ENCODE measurements at regions not wholly inside any gene's neighbourhood (a gene's known extent, or its start where the extent isn't known, plus 50 kb on each side); places are given as distances from the start of the nearest gene placed in this dataset.

GRCh38 chr14:54310151-54310850 is 86.5 kb upstream of the CDKN3 start:
- H3K4me3 Mint-ChIP-seq (ENCODE audit: low read depth) = no peak overlapping the region
- no peaks in the 10 kb centered on the region for H3K36me3 Mint-ChIP-seq (ENCODE audit: low read depth)
- no peak overlapping the region for H3K27ac Mint-ChIP-seq
- intact Hi-C loops (cut with micrococcal nuclease) = no loop called here
- no peaks in the 10 kb centered on the region for H3K4me1 Mint-ChIP-seq (ENCODE audit: low read depth)
- peaks cover 7% of the 10 kb centered on the region for H3K27me3 Mint-ChIP-seq (ENCODE audit: low read depth)
- no peaks in the 10 kb centered on the region for H3K9me3 Mint-ChIP-seq
- no peak for DNase-seq (ENCODE audit: low spot score)

DNA sequence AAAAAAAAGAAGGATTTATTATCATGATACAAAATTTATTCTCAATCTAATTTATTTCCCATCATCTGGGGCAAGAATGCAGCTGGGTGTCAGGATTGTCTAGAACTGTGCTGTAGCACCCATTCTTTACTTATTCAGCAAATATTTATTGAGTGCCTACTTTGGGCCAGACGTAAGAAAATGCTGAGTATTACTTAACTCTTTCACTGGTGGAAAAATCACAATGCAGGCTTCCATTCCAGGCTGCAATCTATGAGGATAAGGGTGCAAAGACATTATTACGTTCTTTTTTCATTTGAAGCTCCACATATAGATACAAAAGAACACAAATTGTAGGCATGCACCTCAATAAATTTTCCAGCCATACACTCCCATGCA is 86.0 kb upstream of the CDKN3 start:
- Mint-ChIP-seq H3K9me3 (no peaks in the 10 kb centered on the region), H3K4me3 (ENCODE audit: low read depth) (no peak overlapping the region), H3K27me3 (ENCODE audit: low read depth) (peaks cover 7% of the 10 kb centered on the region), H3K4me1 (ENCODE audit: low read depth) (no peaks in the 10 kb centered on the region), H3K27ac (no peak overlapping the region), H3K36me3 (ENCODE audit: low read depth) (no peaks in the 10 kb centered on the region)
- intact Hi-C loops (cut with micrococcal nuclease) = no loop called here
- no peak for DNase-seq (ENCODE audit: low spot score)

DNA sequence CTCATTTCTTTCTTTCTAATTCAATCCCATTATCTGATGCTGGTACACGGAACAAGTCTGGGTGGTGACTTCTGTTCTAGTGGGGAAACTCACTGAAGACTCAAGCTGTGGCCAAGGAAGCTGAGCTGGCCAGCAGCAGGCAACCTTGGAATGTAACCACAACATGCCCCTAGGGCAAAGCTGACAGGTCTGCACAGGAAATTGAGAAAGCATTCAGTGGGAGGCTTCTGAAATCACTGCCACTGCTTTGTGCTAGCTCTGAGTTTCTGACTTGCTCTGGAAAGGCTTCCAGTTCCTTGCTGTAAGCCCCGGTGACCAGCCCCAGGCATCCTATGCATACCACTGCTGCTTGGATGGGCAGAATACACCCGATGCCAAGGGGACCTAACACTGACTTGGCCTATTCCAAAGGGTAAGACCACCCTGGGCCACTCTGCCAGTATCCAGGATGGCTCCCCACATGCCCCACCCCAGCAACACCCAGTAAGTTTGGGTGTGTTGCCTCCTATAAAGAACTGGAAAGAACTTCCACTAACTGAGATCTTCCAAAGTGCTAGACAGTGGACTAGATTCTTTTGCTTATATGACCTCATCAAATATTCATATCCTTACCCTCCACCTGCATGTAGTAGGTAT is 84.5 kb upstream of the CDKN3 start:
- intact Hi-C loops (cut with micrococcal nuclease) = no loop called here
- H3K9me3 Mint-ChIP-seq = no peaks in the 10 kb centered on the region

DNA sequence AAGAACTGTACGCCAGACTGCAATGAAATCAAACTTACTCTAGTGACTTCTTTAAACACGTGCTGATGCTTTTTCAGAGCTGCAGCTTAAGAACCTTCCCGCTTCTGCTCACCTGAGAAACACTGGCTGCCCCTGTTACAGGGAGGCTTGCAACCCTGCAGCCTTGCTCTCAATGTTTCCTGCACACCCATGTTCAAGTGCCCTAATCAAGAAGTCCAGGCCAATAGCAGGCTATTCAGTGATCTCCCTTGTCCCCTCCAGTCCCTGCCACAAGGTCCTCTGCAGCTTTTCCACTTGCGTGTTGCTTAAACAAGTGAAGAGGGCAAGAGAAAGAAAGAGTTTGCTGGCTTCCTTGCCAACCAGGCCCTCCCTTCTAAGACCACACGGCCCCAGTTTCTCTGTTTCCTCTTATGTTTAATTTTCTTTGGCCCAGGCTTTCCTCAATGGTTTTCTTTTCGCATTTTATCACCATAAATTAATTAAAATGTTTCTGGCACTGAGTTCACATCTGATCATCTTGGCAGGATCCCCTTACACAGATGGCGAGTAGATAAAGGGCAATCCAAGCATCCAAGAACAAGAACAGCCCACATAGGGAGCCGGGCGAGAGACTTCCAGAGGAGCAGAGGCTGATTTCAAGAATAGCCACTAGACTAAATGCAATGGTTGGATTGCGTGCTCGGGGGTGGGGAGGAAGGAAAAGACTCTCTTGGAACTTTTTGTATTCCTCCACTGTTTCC is 82.3 kb upstream of the CDKN3 start:
- DNase-seq (ENCODE audit: low spot score) = no peak
- Mint-ChIP-seq H3K36me3 (ENCODE audit: low read depth) (no peaks in the 10 kb centered on the region), H3K27me3 (ENCODE audit: low read depth) (peaks cover 7% of the 10 kb centered on the region), H3K4me1 (ENCODE audit: low read depth) (no peaks in the 10 kb centered on the region), H3K27ac (no peak overlapping the region), H3K9me3 (no peaks in the 10 kb centered on the region), H3K4me3 (ENCODE audit: low read depth) (no peak overlapping the region)
- intact Hi-C loops (cut with micrococcal nuclease) = no loop called here

More for the DNA sequence above, 84.5 kb upstream of the CDKN3 start:
- Mint-ChIP-seq H3K36me3 (ENCODE audit: low read depth) (no peaks in the 10 kb centered on the region), H3K4me1 (ENCODE audit: low read depth) (no peaks in the 10 kb centered on the region), H3K27ac (no peak overlapping the region), H3K4me3 (ENCODE audit: low read depth) (no peak overlapping the region), H3K27me3 (ENCODE audit: low read depth) (peaks cover 7% of the 10 kb centered on the region)
- no peak for DNase-seq (ENCODE audit: low spot score)

DNA sequence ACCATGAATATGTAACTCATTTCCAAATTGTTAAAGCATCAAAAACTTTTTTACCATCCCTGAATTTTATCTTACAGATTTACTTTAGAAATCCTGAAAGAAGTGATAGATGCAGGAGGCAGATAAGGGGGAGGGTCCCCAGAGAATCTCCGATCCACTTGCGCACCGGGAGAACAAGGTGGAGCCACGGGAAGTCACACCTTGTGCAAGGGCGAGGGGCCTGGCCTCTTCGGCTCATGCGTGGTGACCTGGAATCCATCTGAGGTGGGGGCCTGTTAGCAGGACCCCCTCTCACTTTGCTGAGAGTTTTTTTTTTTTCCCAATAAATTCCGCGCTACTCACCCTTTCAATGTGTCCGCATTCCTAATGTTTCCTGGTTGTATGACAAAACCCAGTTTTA is 80.2 kb upstream of the CDKN3 start:
- intact Hi-C loops (cut with micrococcal nuclease) = no loop called here
- Mint-ChIP-seq H3K4me1 (ENCODE audit: low read depth) (no peaks in the 10 kb centered on the region), H3K4me3 (ENCODE audit: low read depth) (no peak overlapping the region), H3K36me3 (ENCODE audit: low read depth) (no peaks in the 10 kb centered on the region), H3K27ac (no peak overlapping the region), H3K27me3 (ENCODE audit: low read depth) (peaks cover 11% of the 10 kb centered on the region), H3K9me3 (no peaks in the 10 kb centered on the region)
- no peak for DNase-seq (ENCODE audit: low spot score)

DNA sequence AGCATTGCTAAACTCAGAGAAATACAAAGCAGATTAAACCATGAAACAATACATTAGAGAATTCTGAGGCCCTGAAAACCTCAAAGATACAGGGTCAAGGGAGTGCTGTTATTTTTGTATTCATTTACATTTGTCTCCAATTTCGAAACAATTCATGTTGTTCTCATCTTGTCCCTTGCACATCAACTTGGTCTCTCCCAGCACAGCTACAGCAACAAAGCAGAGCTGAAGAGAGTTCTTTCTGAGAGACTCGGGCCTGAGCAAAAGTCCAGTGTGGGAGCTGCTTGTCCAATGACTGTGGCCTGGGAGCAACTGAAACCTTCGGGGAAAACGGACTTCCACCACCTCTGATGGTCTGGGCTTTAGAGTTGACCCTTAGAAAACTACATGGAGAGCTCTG is 79.4 kb upstream of the CDKN3 start:
- DNase-seq (ENCODE audit: low spot score) = no peak
- H3K36me3 Mint-ChIP-seq (ENCODE audit: low read depth) = no peaks in the 10 kb centered on the region
- peaks cover 11% of the 10 kb centered on the region for H3K27me3 Mint-ChIP-seq (ENCODE audit: low read depth)
- intact Hi-C loops (cut with micrococcal nuclease) = no loop called here
- no peak overlapping the region for H3K4me3 Mint-ChIP-seq (ENCODE audit: low read depth)
- no peaks in the 10 kb centered on the region for H3K4me1 Mint-ChIP-seq (ENCODE audit: low read depth)
- H3K27ac Mint-ChIP-seq = no peak overlapping the region
- no peaks in the 10 kb centered on the region for H3K9me3 Mint-ChIP-seq

- Mint-ChIP-seq H3K4me1 (ENCODE audit: low read depth) (no peaks in the 10 kb centered on the region), H3K4me3 (ENCODE audit: low read depth) (no peak overlapping the region), H3K36me3 (ENCODE audit: low read depth) (no peaks in the 10 kb centered on the region), H3K9me3 (no peaks in the 10 kb centered on the region), H3K27me3 (ENCODE audit: low read depth) (peaks cover 11% of the 10 kb centered on the region), H3K27ac (no peak overlapping the region)
- no peak for DNase-seq (ENCODE audit: low spot score)
- intact Hi-C loops (cut with micrococcal nuclease) = no loop called here
These were observed 74.6 kb upstream of the CDKN3 start for GRCh38 chr14:54322246-54322645.

DNA sequence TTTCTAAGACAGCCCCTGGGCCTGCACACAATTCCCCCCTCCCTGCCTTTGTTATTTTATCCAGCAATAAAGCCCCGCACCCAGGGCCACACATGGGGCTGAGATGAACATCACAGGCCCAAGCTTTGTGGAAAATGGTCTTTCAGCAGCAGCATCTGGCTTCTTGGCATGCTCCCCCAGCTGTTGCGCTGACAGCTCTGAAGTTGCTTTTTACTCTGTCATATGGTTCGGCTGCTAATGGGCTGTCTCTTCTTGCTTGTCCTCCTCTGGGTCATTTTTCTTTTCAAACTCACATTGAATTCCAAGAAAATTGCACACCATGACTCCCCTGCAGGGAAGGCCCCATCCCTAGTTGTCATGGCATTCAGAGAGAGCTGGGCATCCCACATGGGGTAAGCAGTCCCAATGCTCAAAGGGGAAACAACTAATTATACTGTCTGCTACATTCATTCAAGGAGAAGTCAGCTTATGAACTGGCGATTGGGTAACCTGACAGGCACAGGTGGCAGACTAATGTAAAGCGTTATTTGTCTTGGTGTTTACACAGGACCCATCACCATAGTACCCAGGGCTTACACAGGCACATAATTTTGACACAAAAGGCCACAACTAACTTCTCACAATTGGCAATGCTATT is 74.0 kb upstream of the CDKN3 start:
- Mint-ChIP-seq H3K9me3 (no peaks in the 10 kb centered on the region), H3K27ac (no peak overlapping the region), H3K27me3 (ENCODE audit: low read depth) (peaks cover 13% of the 10 kb centered on the region), H3K36me3 (ENCODE audit: low read depth) (no peaks in the 10 kb centered on the region), H3K4me3 (ENCODE audit: low read depth) (no peak overlapping the region), H3K4me1 (ENCODE audit: low read depth) (no peaks in the 10 kb centered on the region)
- DNase-seq (ENCODE audit: low spot score) = no peak
- intact Hi-C loops (cut with micrococcal nuclease) = no loop called here

DNA sequence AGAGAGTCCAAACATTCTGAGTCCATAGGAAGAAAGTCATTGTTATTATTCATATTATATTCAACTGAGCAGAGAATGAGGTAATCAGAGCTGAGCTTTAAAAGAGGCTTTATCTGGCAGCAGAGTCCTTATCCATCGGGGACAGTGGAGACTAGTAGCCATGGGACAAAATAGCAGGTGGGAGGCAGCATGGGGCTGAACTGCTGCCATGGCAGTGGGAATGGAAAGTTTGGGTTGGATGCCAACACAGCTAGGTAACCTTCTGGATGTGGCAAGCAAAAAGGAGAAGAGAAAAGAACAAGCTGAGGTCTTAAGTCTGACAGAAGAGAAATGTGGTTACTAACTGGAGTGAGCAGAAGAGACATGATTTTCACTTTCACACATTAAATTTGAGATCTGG is 71.0 kb upstream of the CDKN3 start:
- Mint-ChIP-seq H3K27ac (no peak overlapping the region), H3K27me3 (ENCODE audit: low read depth) (peaks cover 23% of the 10 kb centered on the region), H3K4me1 (ENCODE audit: low read depth) (no peaks in the 10 kb centered on the region), H3K9me3 (no peaks in the 10 kb centered on the region), H3K36me3 (ENCODE audit: low read depth) (no peaks in the 10 kb centered on the region), H3K4me3 (ENCODE audit: low read depth) (no peak overlapping the region)
- intact Hi-C loops (cut with micrococcal nuclease) = no loop called here
- DNase-seq (ENCODE audit: low spot score) = no peak

DNA sequence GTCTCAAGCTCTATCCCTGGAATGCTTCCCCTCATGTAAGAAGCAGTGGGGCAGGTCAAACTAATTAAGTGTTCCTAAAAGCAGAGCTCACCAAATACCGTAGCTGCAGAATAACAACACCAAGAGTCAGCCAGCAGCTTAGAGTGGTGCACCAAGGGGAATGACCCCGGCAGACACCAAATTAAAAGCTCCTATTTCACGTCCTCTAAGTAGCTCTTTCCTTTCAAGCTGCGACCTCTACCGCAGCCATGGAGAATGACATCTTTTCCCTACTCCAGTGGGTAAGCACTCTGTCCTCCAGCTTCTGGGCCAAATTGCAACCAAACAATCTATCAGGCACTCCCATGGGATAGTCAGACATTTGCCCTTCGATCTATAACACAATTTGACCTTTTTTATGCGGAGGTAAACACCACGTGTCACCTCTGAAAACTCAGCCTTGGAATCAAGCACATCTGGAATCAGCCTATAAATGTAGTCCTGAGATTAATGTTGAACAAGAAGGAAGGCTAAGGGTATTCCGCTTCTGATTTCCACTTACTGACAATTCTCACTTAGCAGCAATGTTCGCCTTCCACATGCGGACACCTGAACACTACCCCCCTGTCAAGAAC is 67.6 kb upstream of the CDKN3 start:
- no peak overlapping the region for H3K27ac Mint-ChIP-seq
- DNase-seq (ENCODE audit: low spot score) = no peak
- intact Hi-C loops (cut with micrococcal nuclease) = no loop called here
- peaks cover 24% of the 10 kb centered on the region for H3K27me3 Mint-ChIP-seq (ENCODE audit: low read depth)
- no peaks in the 10 kb centered on the region for H3K4me1 Mint-ChIP-seq (ENCODE audit: low read depth)
- no peaks in the 10 kb centered on the region for H3K36me3 Mint-ChIP-seq (ENCODE audit: low read depth)
- H3K4me3 Mint-ChIP-seq (ENCODE audit: low read depth) = no peak overlapping the region
- H3K9me3 Mint-ChIP-seq = no peaks in the 10 kb centered on the region

- H3K27ac Mint-ChIP-seq = no peak overlapping the region
- no peaks in the 10 kb centered on the region for H3K36me3 Mint-ChIP-seq (ENCODE audit: low read depth)
- DNase-seq (ENCODE audit: low spot score) = no peak
- no peaks in the 10 kb centered on the region for H3K9me3 Mint-ChIP-seq
- H3K27me3 Mint-ChIP-seq (ENCODE audit: low read depth) = peaks cover 26% of the 10 kb centered on the region
- intact Hi-C loops (cut with micrococcal nuclease) = loop anchor here (10.0 kb wide), 1 partner anchor 896 kb away; no protein-coding TSS in a partner anchor
- no peak overlapping the region for H3K4me3 Mint-ChIP-seq (ENCODE audit: low read depth)
- H3K4me1 Mint-ChIP-seq (ENCODE audit: low read depth) = no peaks in the 10 kb centered on the region
These were observed 65.9 kb upstream of the CDKN3 start for GRCh38 chr14:54330876-54331275.

DNA sequence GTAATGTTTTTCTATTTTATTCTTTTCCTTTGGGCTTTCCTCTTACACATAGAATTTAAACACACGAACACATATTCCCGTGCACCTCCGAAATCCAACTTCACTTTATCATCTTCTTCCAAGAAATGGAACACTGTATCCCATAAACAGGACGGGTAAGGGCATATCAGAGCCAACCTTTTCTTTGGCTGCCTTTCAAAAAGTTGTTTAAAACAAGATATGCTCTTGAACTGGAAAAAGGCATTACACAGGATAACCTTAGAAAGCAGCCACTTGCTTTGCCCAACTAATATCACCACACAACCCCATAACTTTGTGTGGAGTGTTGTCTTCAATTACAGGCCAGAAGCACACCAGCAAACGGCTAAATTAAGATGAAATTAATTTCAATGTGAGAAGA is 65.3 kb upstream of the CDKN3 start:
- Mint-ChIP-seq H3K36me3 (ENCODE audit: low read depth) (no peaks in the 10 kb centered on the region), H3K9me3 (no peaks in the 10 kb centered on the region), H3K4me3 (ENCODE audit: low read depth) (no peak overlapping the region), H3K27me3 (ENCODE audit: low read depth) (peaks cover 25% of the 10 kb centered on the region), H3K27ac (no peak overlapping the region), H3K4me1 (ENCODE audit: low read depth) (no peaks in the 10 kb centered on the region)
- intact Hi-C loops (cut with micrococcal nuclease) = loop anchor here (10.0 kb wide), 1 partner anchor 897 kb away; no protein-coding TSS in a partner anchor
- no peak for DNase-seq (ENCODE audit: low spot score)

Measured in activated T-helper 2 cell treated with anti-CD3 and anti-CD28 coated beads, Interferon-gamma antibody, Interleukin-2, Interleukin-4, amounts not matched to agents 10 μg/mL and 5 μg/mL and 100 μg/mL, durations not matched to agents 14 hours and 24 hours and 36 hours (primary cell).